ENCODE measurements at regions not wholly inside any gene's neighbourhood (a gene's known extent, or its start where the extent isn't known, plus 50 kb on each side); places are given as distances from the start of the nearest gene placed in this dataset.

GRCh38 chr4:166366012-166366411 lies 493.0 kb downstream of the TLL1 start:
- DNase-seq: no peak

GRCh38 chr4:166377578-166377977 lies 504.5 kb downstream of the TLL1 start:
- DNase-seq: no peak

GRCh38 chr4:166386491-166387360 lies 513.7 kb downstream of the TLL1 start:
- no peak for DNase-seq

GRCh38 chr4:166391501-166391900 lies 518.5 kb downstream of the TLL1 start:
- no peak for DNase-seq

GRCh38 chr4:166399021-166399420 lies 526.0 kb downstream of the TLL1 start:
- DNase-seq: no peak

GRCh38 chr4:166400270-166400894 lies 527.3 kb downstream of the TLL1 start:
- DNase-seq: no peak

- no peak for DNase-seq
Observed at GRCh38 chr4:166413356-166413755, 540.3 kb downstream of the TLL1 start.

GRCh38 chr4:166414431-166414830 lies 541.4 kb downstream of the TLL1 start:
- DNase-seq: no peak

GRCh38 chr4:166415749-166416148 lies 542.7 kb downstream of the TLL1 start:
- DNase-seq: no peak

- no peak for DNase-seq
Observed at GRCh38 chr4:166421556-166422156, 548.6 kb downstream of the TLL1 start.

- DNase-seq: no peak
Observed at GRCh38 chr4:166422475-166422874, 549.4 kb downstream of the TLL1 start.

GRCh38 chr4:166426300-166426863 lies 553.3 kb downstream of the TLL1 start:
- DNase-seq: no peak

- DNase-seq: no peak
Observed at GRCh38 chr4:166432125-166432524, 559.1 kb downstream of the TLL1 start.

- DNase-seq: no peak
Observed at GRCh38 chr4:166432842-166433241, 559.8 kb downstream of the TLL1 start.

- no peak for DNase-seq
Observed at GRCh38 chr4:166435449-166435848, 562.4 kb downstream of the TLL1 start.

GRCh38 chr4:166458756-166459155 lies 585.7 kb downstream of the TLL1 start:
- no peak for DNase-seq

GRCh38 chr4:166459621-166460020 lies 586.6 kb downstream of the TLL1 start:
- no peak for DNase-seq

GRCh38 chr4:166460769-166461550 lies 587.9 kb downstream of the TLL1 start:
- no peak for DNase-seq

GRCh38 chr4:166481055-166481454 lies 608.0 kb downstream of the TLL1 start:
- no peak for DNase-seq

- DNase-seq: no peak
Observed at GRCh38 chr4:166481739-166482138, 608.7 kb downstream of the TLL1 start.

- DNase-seq: no peak
Observed at GRCh38 chr4:166482758-166483157, 609.7 kb downstream of the TLL1 start.

- DNase-seq: no peak
Observed at GRCh38 chr4:166491635-166492034, 618.6 kb downstream of the TLL1 start.

- DNase-seq: no peak
Observed at GRCh38 chr4:166493924-166494345, 620.9 kb downstream of the TLL1 start.
